ENCODE measurements at regions not wholly inside any gene's neighbourhood (a gene's known extent, or its start where the extent isn't known, plus 50 kb on each side); places are given as distances from the start of the nearest gene placed in this dataset.

- Histone ChIP-seq H3K36me3 (no peaks in the 10 kb centered on the region), H3K4me3 (no peak overlapping the region), H3K9me3 (no peaks in the 10 kb centered on the region), H3K4me1 (no peaks in the 10 kb centered on the region), H3K27ac (no peak overlapping the region), H3K27me3 (ENCODE audit: low read depth) (no peaks in the 10 kb centered on the region)
- intact Hi-C loops (cut with DNase I), result no loop called here
- no peak for ATAC-seq
- no peak for DNase-seq
- no peak for TF ChIP-seq CTCF (IDR thresholded peaks at IDR 0.05)
Measured at GRCh38 chr5:125115195-125115525, 368.7 kb upstream of the ZNF608 start.

GRCh38 chr5:125117566-125117965 is 371.1 kb upstream of the ZNF608 start:
- ATAC-seq, result no peak
- H3K4me3 ChIP-seq, result no peak overlapping the region

GRCh38 chr5:125120012-125120411 is 373.6 kb upstream of the ZNF608 start:
- Histone ChIP-seq H3K27me3 (ENCODE audit: low read depth) (no peaks in the 10 kb centered on the region), H3K9me3 (no peaks in the 10 kb centered on the region), H3K36me3 (no peaks in the 10 kb centered on the region), H3K27ac (no peak overlapping the region), H3K4me1 (peaks cover 6% of the 10 kb centered on the region), H3K4me3 (no peak overlapping the region)
- DNase-seq (no peak), ATAC-seq (no peak)
- TF ChIP-seq CTCF (IDR thresholded peaks at IDR 0.05), result no peak
- intact Hi-C loops (cut with DNase I), result no loop called here

More at GRCh38 chr5:125117566-125117965, 371.1 kb upstream of the ZNF608 start:
- TF ChIP-seq CTCF (IDR thresholded peaks at IDR 0.05), result no peak
- Histone ChIP-seq H3K9me3 (no peaks in the 10 kb centered on the region), H3K27me3 (ENCODE audit: low read depth) (no peaks in the 10 kb centered on the region), H3K27ac (no peak overlapping the region), H3K36me3 (no peaks in the 10 kb centered on the region), H3K4me1 (no peaks in the 10 kb centered on the region)
- no peak for DNase-seq
- intact Hi-C loops (cut with DNase I), result no loop called here

- Histone ChIP-seq H3K27ac (no peak overlapping the region), H3K4me1 (peaks cover 9% of the 10 kb centered on the region), H3K36me3 (no peaks in the 10 kb centered on the region), H3K4me3 (no peak overlapping the region), H3K9me3 (no peaks in the 10 kb centered on the region), H3K27me3 (ENCODE audit: low read depth) (no peaks in the 10 kb centered on the region)
- DNase-seq (no peak), ATAC-seq (peak in 1 of 2 donors; percentile 80)
- intact Hi-C loops (cut with DNase I), result no loop called here
- TF ChIP-seq CTCF (IDR thresholded peaks at IDR 0.05), result no peak
Measured at GRCh38 chr5:125125031-125125823, 378.8 kb upstream of the ZNF608 start.

GRCh38 chr5:125126050-125126449 is 379.6 kb upstream of the ZNF608 start:
- no peak for DNase-seq
- ATAC-seq, result peak; percentile 83 to 94
- no peaks in the 10 kb centered on the region for H3K27me3 ChIP-seq (ENCODE audit: low read depth)
- no peaks in the 10 kb centered on the region for H3K36me3 ChIP-seq
- no peaks in the 10 kb centered on the region for H3K9me3 ChIP-seq
- peaks cover 9% of the 10 kb centered on the region for H3K4me1 ChIP-seq
- H3K27ac ChIP-seq, result no peak overlapping the region
- intact Hi-C loops (cut with DNase I), result no loop called here
- no peak for TF ChIP-seq CTCF (IDR thresholded peaks at IDR 0.05)
- H3K4me3 ChIP-seq, result no peak overlapping the region
